Caco-2 (cell line): ENCODE measurements at regions not wholly inside any gene's neighbourhood (a gene's known extent, or its start where the extent isn't known, plus 50 kb on each side); places are given as distances from the start of the nearest gene placed in this dataset.

ENCODE experiments used
- BruUV-seq: library from RNA; stranded (reverse); fragments of 400-500 nt; replicated peaks from 2 replicates; lab custom pipeline; 2021; lab: Mats Ljungman, UMichigan
- CTCF ChIA-PET: fragments of 300-600 bp; sonication (Branson Sonifier 250); formaldehyde crosslinking; loops from one replicate; lab custom pipeline; 2022; ENCODE audit warnings: antibody characterized with exemption; lab: Charles Lee
- POLR2A ChIA-PET: fragments of 300-600 bp; sonication (Branson Sonifier 250); formaldehyde crosslinking; loops from one replicate; lab custom pipeline; 2022; ENCODE audit warnings: antibody characterized with exemption; lab: Charles Lee
- DNase-seq, 2 experiments: peaks; one replicate each; pipeline versions ENCODE4 v3.0.0 to v3.0.0-alpha.2; 2020 to 2022
- H3K27me3 ChIP-seq: replicated peaks from 2 replicates; pipeline ENCODE4 v1.6.0; 2011; ENCODE audit warnings: low read length; ENCODE audit not compliant: control insufficient read depth, insufficient read depth
- H3K36me3 ChIP-seq: 2 replicates; pipeline ENCODE4 v1.5.1; 2011; ENCODE audit warnings: low read length; ENCODE audit not compliant: control insufficient read depth, insufficient read depth
- H3K4me1 ChIP-seq: fragments of 250-450 bp; sonication (Bioruptor Pico); 2 replicates; pipeline ENCODE4 v1.5.1; 2020; ENCODE audit warnings: mild to moderate bottlenecking
- H3K4me3 ChIP-seq: 2 replicates; pipeline ENCODE4 v1.5.1; 2011; ENCODE audit warnings: low read depth, mild to moderate bottlenecking, control low read depth, low read length
- H3K9me3 ChIP-seq: fragments of 250-450 bp; sonication (Bioruptor Pico); 2 replicates; pipeline ENCODE4 v1.5.1; 2020; ENCODE audit warnings: mild to moderate bottlenecking, moderate library complexity
- H3K27ac Mint-ChIP-seq: one replicate; pipeline ENCODE4 v1.8.0; 2022; ENCODE audit warnings: mixed read lengths; ENCODE audit not compliant: unreplicated experiment
- H3K27me3 Mint-ChIP-seq: one replicate; pipeline ENCODE4 v1.8.0; 2022; ENCODE audit warnings: mixed read lengths; ENCODE audit not compliant: insufficient read depth, unreplicated experiment
- H3K36me3 Mint-ChIP-seq: one replicate; pipeline ENCODE4 v1.8.0; 2022; ENCODE audit warnings: mild to moderate bottlenecking, mixed read lengths; ENCODE audit not compliant: insufficient read depth, unreplicated experiment
- H3K4me1 Mint-ChIP-seq: one replicate; pipeline ENCODE4 v1.8.0; 2022; ENCODE audit warnings: low read depth, mixed read lengths; ENCODE audit not compliant: unreplicated experiment
- H3K4me3 Mint-ChIP-seq: one replicate; pipeline ENCODE4 v1.8.0; 2022; ENCODE audit warnings: mild to moderate bottlenecking, moderate library complexity, mixed read lengths; ENCODE audit not compliant: unreplicated experiment
- H3K9me3 Mint-ChIP-seq: one replicate; pipeline ENCODE4 v1.8.0; 2022; ENCODE audit warnings: mixed read lengths; ENCODE audit not compliant: unreplicated experiment
- CTCF ChIP-seq, 2 experiments: fragments of 200-600 bp in 1 of 2; IDR thresholded peaks; 1 replicate in 1 of 2; 2 replicates in 1 of 2; pipeline versions ENCODE4 v1.5.1 to v1.8.0; 2011 to 2022; ENCODE audit warnings: antibody characterized with exemption in 1 of 2, control low read depth in 1 of 2, inconsistent platforms in 1 of 2, low read depth in 1 of 2, low read length in 1 of 2, mild to moderate bottlenecking in 1 of 2, moderate library complexity in 1 of 2; ENCODE audit not compliant: insufficient read depth in 1 of 2, severe bottlenecking in 1 of 2, unreplicated experiment in 1 of 2
- intact Hi-C: fragments of 100-400 bp; cut with micrococcal nuclease; formaldehyde crosslinking; loops from one replicate; pipeline ENCODE4 v1.10.0; 2022; ENCODE audit not compliant: unreplicated experiment

GRCh38 chr9:13942201-13942600 lies 371.7 kb downstream of the NFIB start:
- TF ChIP-seq CTCF (IDR thresholded peaks at IDR 0.05; ENCODE audit: insufficient read depth in 1 of 2, low read depth in 1 of 2, low read length in 1 of 2, severe bottlenecking in 1 of 2, unreplicated experiment in 1 of 2), result no peak

GRCh38 chr9:13941714-13942113 lies 372.2 kb downstream of the NFIB start:
- Histone ChIP-seq H3K36me3 (no peaks in the 10 kb centered on the region), H3K4me1 (no peaks in the 10 kb centered on the region), H3K4me3 (no peak overlapping the region), H3K27me3 (no peaks in the 10 kb centered on the region), H3K9me3 (no peaks in the 10 kb centered on the region)
- H3K4me3 Mint-ChIP-seq, result no peak overlapping the region
- H3K27ac Mint-ChIP-seq, result no peak overlapping the region
- H3K9me3 Mint-ChIP-seq, result no peaks in the 10 kb centered on the region
- H3K36me3 Mint-ChIP-seq, result no peaks in the 10 kb centered on the region
- DNase-seq, result no peak
- no peaks in the 10 kb centered on the region for H3K4me1 Mint-ChIP-seq
- H3K27me3 Mint-ChIP-seq, result peaks cover 3% of the 10 kb centered on the region
- intact Hi-C loops, result no loop called here
- BruUV-seq, result no TSS peak
- no peak for TF ChIP-seq CTCF (IDR thresholded peaks at IDR 0.05; ENCODE audit: insufficient read depth in 1 of 2, low read depth in 1 of 2, low read length in 1 of 2, severe bottlenecking in 1 of 2, unreplicated experiment in 1 of 2)
- ChIA-PET CTCF (no interaction called here), POLR2A (no interaction called here)

More at GRCh38 chr9:13942201-13942600, 371.7 kb downstream of the NFIB start:
- no peaks in the 10 kb centered on the region for H3K4me1 ChIP-seq
- DNase-seq, result no peak
- H3K36me3 ChIP-seq, result no peaks in the 10 kb centered on the region
- H3K27me3 ChIP-seq, result no peaks in the 10 kb centered on the region
- no TSS peak for BruUV-seq
- no peaks in the 10 kb centered on the region for H3K36me3 Mint-ChIP-seq
- no peak overlapping the region for H3K4me3 ChIP-seq
- H3K9me3 Mint-ChIP-seq, result no peaks in the 10 kb centered on the region
- no peaks in the 10 kb centered on the region for H3K9me3 ChIP-seq
- H3K4me3 Mint-ChIP-seq, result no peak overlapping the region
- intact Hi-C loops, result no loop called here
- H3K4me1 Mint-ChIP-seq, result no peaks in the 10 kb centered on the region
- ChIA-PET POLR2A (no interaction called here), CTCF (no interaction called here)
- H3K27me3 Mint-ChIP-seq, result peaks cover 3% of the 10 kb centered on the region
- no peak overlapping the region for H3K27ac Mint-ChIP-seq

GRCh38 chr9:13939701-13940490 lies 374.0 kb downstream of the NFIB start:
- no peaks in the 10 kb centered on the region for H3K9me3 Mint-ChIP-seq
- Histone ChIP-seq H3K9me3 (no peaks in the 10 kb centered on the region), H3K4me1 (no peaks in the 10 kb centered on the region), H3K4me3 (no peak overlapping the region), H3K27me3 (no peaks in the 10 kb centered on the region), H3K36me3 (no peaks in the 10 kb centered on the region)
- peaks cover 3% of the 10 kb centered on the region for H3K27me3 Mint-ChIP-seq
- no peaks in the 10 kb centered on the region for H3K4me1 Mint-ChIP-seq
- DNase-seq, result no peak
- BruUV-seq, result no TSS peak
- no peaks in the 10 kb centered on the region for H3K36me3 Mint-ChIP-seq
- CTCF ChIA-PET, result no interaction called here
- no peak overlapping the region for H3K4me3 Mint-ChIP-seq
- no peak for TF ChIP-seq CTCF (IDR thresholded peaks at IDR 0.05; ENCODE audit: insufficient read depth in 1 of 2, low read depth in 1 of 2, low read length in 1 of 2, severe bottlenecking in 1 of 2, unreplicated experiment in 1 of 2)
- no peak overlapping the region for H3K27ac Mint-ChIP-seq
- POLR2A ChIA-PET, result no interaction called here
- intact Hi-C loops, result no loop called here
